Mucosa of rectum (tissue), 2 donors: ENCODE measurements at regions not wholly inside any gene's neighbourhood (a gene's known extent, or its start where the extent isn't known, plus 50 kb on each side); places are given as distances from the start of the nearest gene placed in this dataset.
A peak's percentile ranks its signal among the peaks of the same experiment; 100 is the strongest.

Experiments used
- H3K27ac ChIP-seq, 2 donors: one replicate each; pipeline ENCODE4 v1.7.0; 2013; ENCODE audit warnings: inconsistent platforms in 2 of 2, low read depth in 2 of 2, low read length in 2 of 2
- H3K27me3 ChIP-seq, 2 donors: one replicate each; pipeline ENCODE4 v1.7.0; 2013; ENCODE audit warnings: low read length in 2 of 2; ENCODE audit not compliant: control insufficient read depth in 2 of 2, insufficient read depth in 2 of 2
- H3K36me3 ChIP-seq, 2 donors: one replicate each; pipeline ENCODE4 v1.7.0; 2013; ENCODE audit warnings: low read length in 2 of 2; ENCODE audit not compliant: control insufficient read depth in 2 of 2, insufficient read depth in 2 of 2
- H3K4me1 ChIP-seq, 2 donors: one replicate each; pipeline ENCODE4 v1.7.0; 2013; ENCODE audit warnings: low read length in 2 of 2, mild to moderate bottlenecking in 1 of 2; ENCODE audit not compliant: control insufficient read depth in 2 of 2, insufficient read depth in 2 of 2
- H3K4me3 ChIP-seq, 2 donors: one replicate each; pipeline ENCODE4 v1.7.0; 2013; ENCODE audit warnings: low read length in 2 of 2
- H3K9ac ChIP-seq, 2 donors: one replicate each; pipeline ENCODE4 v1.7.0; 2013; ENCODE audit warnings: low read length in 2 of 2, low read depth in 1 of 2, mild to moderate bottlenecking in 1 of 2
- H3K9me3 ChIP-seq, 2 donors: one replicate each; pipeline ENCODE4 v1.7.0; 2013; ENCODE audit warnings: low read length in 2 of 2; ENCODE audit not compliant: control insufficient read depth in 2 of 2
- donor health status: healthy.
- donor health status: Normal muscosa, but diverticular disease.

DNA sequence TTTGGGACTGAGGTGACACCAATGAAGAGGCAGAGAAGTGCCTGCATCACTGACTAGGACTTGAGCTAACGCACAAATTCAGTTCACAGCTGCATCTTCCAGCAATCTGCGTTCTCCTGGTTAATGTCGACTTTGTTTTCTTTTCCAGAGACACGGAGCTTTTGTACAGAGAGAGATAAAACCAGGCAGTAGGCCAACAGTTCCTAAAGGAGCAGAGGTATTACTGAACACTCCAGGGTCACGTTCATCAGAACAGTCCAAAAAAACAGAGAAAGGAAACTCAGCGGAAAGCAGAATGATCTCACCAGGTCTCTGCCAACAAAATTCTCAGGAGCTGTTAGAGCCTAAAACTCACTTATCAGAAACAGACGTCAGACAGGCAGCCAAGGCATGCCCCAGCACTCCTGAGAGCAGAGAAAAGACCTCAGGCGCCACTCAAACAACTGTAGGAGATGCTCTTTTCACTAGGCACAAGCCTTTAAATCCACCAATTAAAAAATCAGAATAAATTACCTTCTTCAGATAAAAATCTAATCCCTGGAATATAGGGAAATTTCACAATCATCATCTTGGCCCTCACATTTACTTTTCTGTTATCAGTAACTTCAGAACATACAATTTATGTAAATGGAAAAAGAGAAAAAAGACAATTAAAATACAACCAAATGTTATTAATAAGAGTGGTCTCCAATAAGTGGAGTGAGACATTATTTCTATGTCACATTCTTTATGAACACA lies 95.9 kb upstream of the SPTBN1 start:
- Histone ChIP-seq H3K27me3 (no peaks in the 10 kb centered on the region), H3K9me3 (no peaks in the 10 kb centered on the region), H3K36me3 (no peaks in the 10 kb centered on the region), H3K4me3 (peak overlapping the region in 1 of 2 donors; percentile 20), H3K27ac (no peak overlapping the region), H3K9ac (no peak overlapping the region), H3K4me1 (no peaks in the 10 kb centered on the region)

DNA sequence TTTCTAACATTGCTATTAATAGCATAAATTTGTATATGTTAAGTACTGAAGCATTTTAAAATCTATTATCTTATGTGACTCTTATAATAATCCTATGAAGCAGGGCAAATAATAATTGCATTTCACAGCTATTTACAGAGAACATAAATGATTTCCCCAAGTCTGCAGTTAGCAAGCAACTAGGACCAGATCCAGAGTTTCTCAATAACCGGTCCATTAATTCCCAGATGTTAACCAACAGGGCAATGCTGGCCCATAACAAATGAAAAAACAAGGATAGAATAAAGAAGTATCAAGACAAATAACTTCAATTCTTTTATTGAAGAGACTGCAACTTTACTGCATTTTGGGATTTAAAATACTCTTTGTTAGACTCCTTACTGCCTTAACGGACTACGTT lies 91.7 kb upstream of the SPTBN1 start:
- Histone ChIP-seq H3K4me1 (no peaks in the 10 kb centered on the region), H3K4me3 (no peak overlapping the region), H3K9me3 (no peaks in the 10 kb centered on the region), H3K27me3 (no peaks in the 10 kb centered on the region), H3K27ac (no peak overlapping the region), H3K9ac (no peak overlapping the region), H3K36me3 (no peaks in the 10 kb centered on the region)

DNA sequence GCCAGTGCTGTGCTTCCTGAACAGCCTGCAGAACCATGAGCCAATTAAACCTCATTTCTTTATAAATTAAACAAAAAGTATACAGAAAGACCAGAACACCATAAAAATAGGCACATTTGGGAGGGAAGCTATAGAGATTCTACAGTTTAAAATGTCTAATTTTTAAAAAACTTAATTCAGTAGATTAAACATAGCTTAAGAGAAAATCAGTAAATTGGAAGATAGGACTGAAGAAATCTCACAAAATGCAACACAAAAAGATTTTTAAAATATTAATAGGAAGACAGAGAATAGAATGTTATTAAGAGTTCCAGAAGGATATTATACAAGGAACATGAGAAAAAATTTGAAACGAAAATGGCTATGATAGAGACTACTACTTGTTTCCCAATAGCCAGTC lies 90.5 kb upstream of the SPTBN1 start:
- Histone ChIP-seq H3K9ac (no peak overlapping the region), H3K9me3 (no peaks in the 10 kb centered on the region), H3K36me3 (no peaks in the 10 kb centered on the region), H3K27me3 (no peaks in the 10 kb centered on the region), H3K27ac (no peak overlapping the region), H3K4me3 (no peak overlapping the region), H3K4me1 (no peaks in the 10 kb centered on the region)

- H3K27ac ChIP-seq, result no peak overlapping the region
- H3K36me3 ChIP-seq, result no peaks in the 10 kb centered on the region
- H3K27me3 ChIP-seq, result no peaks in the 10 kb centered on the region
- no peaks in the 10 kb centered on the region for H3K9me3 ChIP-seq
- no peak overlapping the region for H3K4me3 ChIP-seq
- no peak overlapping the region for H3K9ac ChIP-seq
- H3K4me1 ChIP-seq, result peaks cover 0 to 2% of the 10 kb centered on the region in 2 donors
Observed at GRCh38 chr2:54366487-54367280, 89.4 kb upstream of the SPTBN1 start.

GRCh38 chr2:54370405-54371104 lies 85.6 kb upstream of the SPTBN1 start:
- H3K27me3 ChIP-seq, result no peaks in the 10 kb centered on the region
- H3K4me1 ChIP-seq, result peaks cover 0 to 2% of the 10 kb centered on the region in 2 donors
- no peak overlapping the region for H3K9ac ChIP-seq
- H3K4me3 ChIP-seq, result no peak overlapping the region
- no peaks in the 10 kb centered on the region for H3K9me3 ChIP-seq
- no peaks in the 10 kb centered on the region for H3K36me3 ChIP-seq
- no peak overlapping the region for H3K27ac ChIP-seq

DNA sequence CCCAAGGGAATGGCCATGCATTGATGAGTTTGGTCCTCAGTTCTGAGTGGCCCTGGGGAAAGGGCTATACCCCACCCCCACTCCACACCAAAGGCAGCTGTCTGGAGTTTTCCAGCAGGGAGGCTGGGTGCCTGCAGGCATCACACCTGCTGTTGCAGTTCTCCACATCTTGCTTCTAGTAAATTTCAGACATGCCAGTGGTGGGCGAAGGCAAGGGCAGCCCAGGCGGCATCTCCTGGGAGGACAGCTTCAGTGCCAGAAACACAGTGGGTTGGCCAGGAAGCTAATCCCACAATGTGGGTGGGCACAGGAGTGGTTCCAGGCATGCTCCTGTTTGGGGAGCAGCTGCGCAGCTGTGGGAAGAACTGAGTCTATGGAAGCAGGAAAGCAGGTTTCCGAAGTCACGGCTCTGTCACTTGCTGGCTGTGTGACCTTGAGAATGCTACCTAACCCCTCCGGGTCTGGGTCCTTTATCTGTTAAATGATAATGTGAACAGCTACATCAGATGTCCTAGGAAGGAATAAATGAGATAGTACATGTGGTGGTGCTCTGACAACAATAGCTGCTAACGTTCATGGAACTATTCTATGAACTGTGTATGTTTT lies 84.6 kb upstream of the SPTBN1 start:
- Histone ChIP-seq H3K9ac (no peak overlapping the region), H3K27me3 (no peaks in the 10 kb centered on the region), H3K4me3 (no peak overlapping the region), H3K36me3 (no peaks in the 10 kb centered on the region), H3K27ac (no peak overlapping the region), H3K9me3 (no peaks in the 10 kb centered on the region), H3K4me1 (peaks cover 0 to 2% of the 10 kb centered on the region in 2 donors)

DNA sequence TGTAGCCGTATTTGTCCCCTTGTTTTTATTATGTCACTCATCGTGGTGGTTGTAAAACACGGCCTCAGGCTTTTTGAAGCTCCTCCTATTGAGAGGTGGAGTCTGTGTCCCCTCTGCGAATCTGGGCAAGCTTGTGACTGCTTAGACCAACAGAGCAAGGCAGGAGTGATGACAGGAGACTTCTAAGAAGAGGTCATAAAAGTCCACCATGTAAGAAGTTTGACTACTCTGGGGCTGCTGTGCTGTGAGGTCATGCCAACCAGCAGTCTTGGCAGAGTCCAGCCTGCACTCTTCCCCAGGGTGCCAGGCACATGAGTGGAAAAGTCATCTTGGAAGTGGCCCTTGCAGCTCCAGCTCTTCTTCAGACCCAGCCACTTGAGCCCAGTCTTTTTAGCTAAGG lies 83.8 kb upstream of the SPTBN1 start:
- no peaks in the 10 kb centered on the region for H3K36me3 ChIP-seq
- no peaks in the 10 kb centered on the region for H3K27me3 ChIP-seq
- no peak overlapping the region for H3K4me3 ChIP-seq
- no peak overlapping the region for H3K27ac ChIP-seq
- no peak overlapping the region for H3K9ac ChIP-seq
- H3K9me3 ChIP-seq, result no peaks in the 10 kb centered on the region
- H3K4me1 ChIP-seq, result peaks cover 0 to 2% of the 10 kb centered on the region in 2 donors

- no peak overlapping the region for H3K4me3 ChIP-seq
- peaks cover 0 to 2% of the 10 kb centered on the region in 2 donors for H3K4me1 ChIP-seq
- H3K9ac ChIP-seq, result no peak overlapping the region
- no peaks in the 10 kb centered on the region for H3K36me3 ChIP-seq
- no peak overlapping the region for H3K27ac ChIP-seq
- H3K27me3 ChIP-seq, result no peaks in the 10 kb centered on the region
- no peaks in the 10 kb centered on the region for H3K9me3 ChIP-seq
Observed at GRCh38 chr2:54373855-54374254, 82.3 kb upstream of the SPTBN1 start.

- Histone ChIP-seq H3K9me3 (no peaks in the 10 kb centered on the region), H3K27ac (no peak overlapping the region), H3K27me3 (no peaks in the 10 kb centered on the region), H3K4me1 (peaks cover 0 to 2% of the 10 kb centered on the region in 2 donors), H3K9ac (no peak overlapping the region), H3K4me3 (no peak overlapping the region), H3K36me3 (no peaks in the 10 kb centered on the region)
Observed at GRCh38 chr2:54374591-54375364, 81.3 kb upstream of the SPTBN1 start.
